Hepatocyte (in vitro differentiated cells): ENCODE measurements at regions not wholly inside any gene's neighbourhood (a gene's known extent, or its start where the extent isn't known, plus 50 kb on each side); places are given as distances from the start of the nearest gene placed in this dataset.

Source experiments
- EZH2 ChIP-seq: fragments of 200-600 bp; sonication (generic); IDR thresholded peaks from 2 replicates; pipeline ENCODE4 v1.6.1; 2016; ENCODE audit warnings: antibody characterized with exemption, mild to moderate bottlenecking, borderline replicate concordance
- EZH2phosphoT487 ChIP-seq: fragments of 200-600 bp; sonication (generic); IDR thresholded peaks from one replicate; pipeline ENCODE4 v1.6.1; 2018; ENCODE audit warnings: antibody characterized with exemption, mild to moderate bottlenecking, low read depth, moderate library complexity; ENCODE audit not compliant: unreplicated experiment, severe bottlenecking
- TF ChIP-seq, protein P1 (sequence below): fragments of 200-600 bp; sonication (generic); IDR thresholded peaks from 2 replicates; pipeline ENCODE4 v1.5.1; 2016; ENCODE audit warnings: antibody characterized with exemption, mild to moderate bottlenecking; ENCODE audit not compliant: poor library complexity

DNA sequence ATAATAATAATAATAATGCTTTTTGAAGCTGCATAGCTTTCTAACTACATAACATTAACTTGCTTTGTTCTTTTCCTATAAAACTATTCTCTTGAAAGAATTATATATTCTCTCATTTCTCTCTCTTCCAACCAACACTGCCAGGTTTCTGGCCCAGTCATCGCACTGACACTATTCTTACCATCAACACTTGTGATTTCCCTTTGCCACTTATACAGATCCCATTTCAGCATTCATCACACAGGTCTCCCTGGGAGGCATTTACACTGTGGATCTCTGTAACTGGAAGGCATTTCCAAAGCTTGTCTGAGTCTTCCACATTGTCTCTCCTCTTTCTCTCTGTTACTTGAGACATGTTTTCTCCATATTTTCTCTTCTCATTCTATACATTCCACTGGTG lies 777.8 kb upstream of the ACO1 start:
- no peak for TF ChIP-seq EZH2phosphoT487
- TF ChIP-seq EZH2, result no peak
- TF ChIP-seq, protein P1, sequence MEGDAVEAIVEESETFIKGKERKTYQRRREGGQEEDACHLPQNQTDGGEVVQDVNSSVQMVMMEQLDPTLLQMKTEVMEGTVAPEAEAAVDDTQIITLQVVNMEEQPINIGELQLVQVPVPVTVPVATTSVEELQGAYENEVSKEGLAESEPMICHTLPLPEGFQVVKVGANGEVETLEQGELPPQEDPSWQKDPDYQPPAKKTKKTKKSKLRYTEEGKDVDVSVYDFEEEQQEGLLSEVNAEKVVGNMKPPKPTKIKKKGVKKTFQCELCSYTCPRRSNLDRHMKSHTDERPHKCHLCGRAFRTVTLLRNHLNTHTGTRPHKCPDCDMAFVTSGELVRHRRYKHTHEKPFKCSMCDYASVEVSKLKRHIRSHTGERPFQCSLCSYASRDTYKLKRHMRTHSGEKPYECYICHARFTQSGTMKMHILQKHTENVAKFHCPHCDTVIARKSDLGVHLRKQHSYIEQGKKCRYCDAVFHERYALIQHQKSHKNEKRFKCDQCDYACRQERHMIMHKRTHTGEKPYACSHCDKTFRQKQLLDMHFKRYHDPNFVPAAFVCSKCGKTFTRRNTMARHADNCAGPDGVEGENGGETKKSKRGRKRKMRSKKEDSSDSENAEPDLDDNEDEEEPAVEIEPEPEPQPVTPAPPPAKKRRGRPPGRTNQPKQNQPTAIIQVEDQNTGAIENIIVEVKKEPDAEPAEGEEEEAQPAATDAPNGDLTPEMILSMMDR, result no peak
